Lower leg skin (tissue), 3 donors: ENCODE measurements at regions not wholly inside any gene's neighbourhood (a gene's known extent, or its start where the extent isn't known, plus 50 kb on each side); places are given as distances from the start of the nearest gene placed in this dataset.

ENCODE experiments used
- CTCF ChIP-seq, 3 donors: fragments of 450-650 bp; IDR thresholded peaks; one replicate each; pipeline ENCODE4 v1.5.1; 2016; ENCODE audit warnings: antibody characterized with exemption in 3 of 3, mild to moderate bottlenecking in 3 of 3, moderate library complexity in 2 of 3
- POLR2A ChIP-seq, 2 donors: fragments of 450-650 bp; IDR thresholded peaks; one replicate each; pipeline ENCODE4 v1.6.1; 2016 to 2017; ENCODE audit warnings: antibody characterized with exemption in 2 of 2, mild to moderate bottlenecking in 1 of 2, moderate library complexity in 1 of 2

- TF ChIP-seq CTCF (IDR thresholded peaks at IDR 0.05): no peak
- TF ChIP-seq POLR2A (IDR thresholded peaks at IDR 0.05): no peak
Measured at GRCh38 chr5:117041926-117042595, 467.4 kb upstream of the SEMA6A start.
